ENCODE measurements at regions not wholly inside any gene's neighbourhood (a gene's known extent, or its start where the extent isn't known, plus 50 kb on each side); places are given as distances from the start of the nearest gene placed in this dataset.
"Not testable (repeated sequence)": the region's sequence is repeated elsewhere in the genome, so short reads cannot be mapped to it uniquely, and the experiment has no call there.

DNA sequence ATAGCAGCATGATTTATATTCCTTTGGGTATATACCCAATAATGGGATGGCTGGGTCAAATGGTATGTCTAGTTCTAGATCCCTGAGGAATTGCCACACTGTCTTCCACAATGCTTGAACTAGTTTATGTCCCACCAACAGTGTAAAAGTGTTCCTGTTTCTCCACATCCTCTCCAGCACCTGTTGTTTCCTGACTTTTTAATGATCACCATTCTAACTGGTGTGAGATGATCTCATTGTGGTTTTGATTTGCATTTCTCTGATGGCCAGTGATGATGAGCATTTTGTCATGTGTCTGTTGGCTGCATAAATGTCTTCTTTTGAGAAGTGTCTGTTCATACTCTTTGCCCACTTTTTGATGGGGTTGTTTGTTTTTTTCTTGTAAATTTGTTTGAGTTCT lies 54.0 kb upstream of the GPR89A start:
- H3K27ac Mint-ChIP-seq; H3K36me3 Mint-ChIP-seq; H3K9me3 Mint-ChIP-seq (ENCODE audit: low read depth); H3K4me1 Mint-ChIP-seq (ENCODE audit: low read depth); H3K4me3 Mint-ChIP-seq: not testable (repeated sequence)
- peaks cover 16% of the 10 kb centered on the region for H3K27me3 Mint-ChIP-seq

DNA sequence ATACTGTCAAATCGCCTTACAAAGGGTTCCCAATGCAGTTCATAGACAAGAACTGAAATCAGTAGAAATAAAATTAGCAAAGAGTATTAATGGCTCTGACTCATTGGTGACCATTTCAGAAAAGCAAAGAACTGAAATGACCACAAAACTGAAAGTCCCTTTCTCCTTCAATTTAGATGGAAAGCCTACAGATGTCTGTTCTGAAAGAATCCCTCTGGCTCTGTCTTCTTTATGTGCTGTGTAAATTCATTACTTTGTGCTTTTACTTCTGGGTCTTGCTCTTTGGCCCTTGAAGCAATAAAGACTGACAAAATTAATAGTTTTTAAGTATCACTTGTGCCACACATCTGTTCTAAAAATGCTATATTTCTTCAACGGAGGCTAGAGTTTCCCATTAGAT lies 62.7 kb upstream of the GPR89A start:
- no peaks in the 10 kb centered on the region for H3K9me3 Mint-ChIP-seq (ENCODE audit: low read depth)
- no peak overlapping the region for H3K27ac Mint-ChIP-seq
- H3K4me1 Mint-ChIP-seq (ENCODE audit: low read depth), result no peaks in the 10 kb centered on the region
- peaks cover 6% of the 10 kb centered on the region for H3K27me3 Mint-ChIP-seq
- H3K4me3 Mint-ChIP-seq, result no peak overlapping the region
- no peaks in the 10 kb centered on the region for H3K36me3 Mint-ChIP-seq

DNA sequence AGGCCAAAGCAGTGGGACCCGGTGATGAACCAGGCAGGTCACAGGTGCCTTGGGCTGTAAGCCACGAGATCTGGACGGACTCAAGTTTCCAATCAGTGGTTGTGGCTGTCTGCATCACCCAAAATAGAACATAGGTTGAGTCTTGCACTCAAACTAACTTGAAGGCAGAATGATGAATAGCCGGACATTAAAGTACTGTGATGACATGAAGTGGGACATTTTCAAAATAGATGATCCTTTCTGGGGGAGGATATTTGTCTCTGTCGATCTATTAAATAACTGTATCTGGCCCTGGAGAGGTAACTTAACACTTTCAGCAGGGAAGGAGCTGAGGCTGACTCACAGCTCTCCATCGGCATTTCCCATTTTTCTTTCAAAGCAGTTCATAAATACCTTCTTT lies 66.1 kb upstream of the GPR89A start:
- H3K4me3 Mint-ChIP-seq; H3K27ac Mint-ChIP-seq; H3K9me3 Mint-ChIP-seq (ENCODE audit: low read depth); H3K27me3 Mint-ChIP-seq; H3K4me1 Mint-ChIP-seq (ENCODE audit: low read depth); H3K36me3 Mint-ChIP-seq: not testable (repeated sequence)

DNA sequence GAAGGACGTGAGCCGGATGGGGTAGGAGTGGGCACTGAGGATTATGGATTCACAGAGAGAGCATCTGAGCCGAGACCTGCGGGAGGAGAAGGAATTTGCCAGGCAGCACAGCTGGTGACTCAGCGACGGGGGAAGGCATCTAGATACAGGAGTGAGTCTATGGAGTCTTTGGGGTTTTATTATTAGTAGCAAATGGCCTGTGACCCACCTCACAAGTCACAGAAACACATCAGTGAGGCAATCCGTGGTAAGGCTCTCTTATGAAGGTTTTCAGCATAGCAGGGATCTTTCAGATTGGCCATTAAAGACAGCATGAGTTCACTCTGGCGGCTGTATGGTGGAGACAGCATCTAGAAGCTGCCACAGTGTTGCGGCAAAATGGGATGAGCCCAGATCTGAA lies 66.5 kb upstream of the GPR89A start:
- not testable (repeated sequence) for H3K4me3 Mint-ChIP-seq; H3K9me3 Mint-ChIP-seq (ENCODE audit: low read depth); H3K36me3 Mint-ChIP-seq; H3K27ac Mint-ChIP-seq; H3K27me3 Mint-ChIP-seq; H3K4me1 Mint-ChIP-seq (ENCODE audit: low read depth)

DNA sequence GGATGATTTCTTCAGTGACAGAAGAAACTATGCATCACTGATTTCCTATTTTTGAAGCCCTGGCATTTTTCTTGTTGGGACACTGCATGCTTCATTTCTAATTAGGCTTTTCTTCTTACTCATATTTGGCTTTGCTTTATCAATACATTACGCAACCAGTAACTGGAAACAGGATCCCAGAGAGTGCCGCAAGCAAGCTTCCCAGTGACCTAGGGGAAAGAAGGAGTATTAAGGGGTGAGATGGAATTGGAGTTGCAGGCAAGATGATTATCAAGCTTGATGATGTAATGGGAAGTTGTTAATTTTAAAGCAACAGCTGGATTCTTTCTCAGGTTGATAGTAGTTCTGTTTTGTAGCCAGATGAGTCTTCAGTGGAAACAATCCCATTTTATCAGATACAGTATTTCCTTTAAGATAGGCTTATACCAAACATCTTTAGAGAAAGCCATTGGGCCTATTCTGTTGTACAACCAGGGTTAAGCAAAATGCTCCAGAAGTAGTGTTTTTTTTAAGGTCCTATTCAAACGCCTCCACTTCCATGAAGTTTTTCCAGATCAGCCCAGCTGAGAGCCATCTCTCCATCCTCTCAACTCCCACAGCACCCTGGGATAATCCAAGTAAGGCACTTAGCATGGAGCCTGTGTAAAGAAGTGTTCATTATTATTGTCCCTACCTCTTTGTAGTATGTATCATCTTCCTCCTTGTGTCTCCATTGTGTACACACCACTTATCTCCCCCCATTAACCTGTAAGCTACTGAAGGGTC lies 69.5 kb upstream of the GPR89A start:
- not testable (repeated sequence) for H3K27me3 Mint-ChIP-seq; H3K36me3 Mint-ChIP-seq; H3K4me3 Mint-ChIP-seq; H3K9me3 Mint-ChIP-seq (ENCODE audit: low read depth); H3K27ac Mint-ChIP-seq; H3K4me1 Mint-ChIP-seq (ENCODE audit: low read depth)

DNA sequence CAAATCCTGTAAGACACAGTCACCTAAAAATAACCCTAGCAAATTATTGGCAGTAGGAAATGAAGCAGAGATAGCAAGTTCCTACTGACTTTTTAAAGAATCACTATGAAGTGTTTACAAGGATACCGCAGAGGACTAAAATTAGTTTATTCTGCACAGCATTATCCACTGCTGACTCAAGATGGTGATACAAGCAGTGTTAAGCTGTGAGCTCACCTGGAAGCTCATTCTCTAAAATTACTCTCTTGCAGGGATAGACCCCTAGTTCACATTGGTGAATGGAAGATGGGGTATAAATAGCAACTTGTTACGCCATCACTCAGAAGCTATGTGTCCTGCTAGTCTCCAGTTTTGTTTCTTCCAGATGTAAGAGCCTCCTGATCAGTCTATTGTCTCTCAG lies 70.8 kb upstream of the GPR89A start:
- not testable (repeated sequence) for H3K36me3 Mint-ChIP-seq; H3K27ac Mint-ChIP-seq; H3K4me3 Mint-ChIP-seq; H3K9me3 Mint-ChIP-seq (ENCODE audit: low read depth); H3K27me3 Mint-ChIP-seq; H3K4me1 Mint-ChIP-seq (ENCODE audit: low read depth)

DNA sequence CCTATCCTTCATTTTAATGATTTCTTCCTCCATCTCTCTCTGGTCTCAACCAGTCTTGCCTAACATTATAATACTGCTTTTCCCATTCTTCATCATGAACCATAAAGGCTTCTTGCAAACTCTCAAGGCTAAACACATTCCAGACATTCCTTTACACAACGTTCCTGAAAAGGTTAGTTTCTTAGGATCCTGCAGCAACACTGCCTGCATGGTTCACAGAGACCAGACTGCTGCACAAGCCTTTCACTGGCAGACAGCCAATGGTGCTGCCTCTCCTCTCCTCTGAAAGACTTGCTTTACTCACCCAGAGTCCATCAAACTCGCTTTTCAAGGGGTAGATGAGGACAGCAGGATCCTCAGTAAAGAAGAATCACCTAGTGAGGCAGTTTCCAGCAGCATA lies 72.3 kb upstream of the GPR89A start:
- not testable (repeated sequence) for H3K4me3 Mint-ChIP-seq; H3K27ac Mint-ChIP-seq; H3K4me1 Mint-ChIP-seq (ENCODE audit: low read depth); H3K36me3 Mint-ChIP-seq; H3K27me3 Mint-ChIP-seq; H3K9me3 Mint-ChIP-seq (ENCODE audit: low read depth)

DNA sequence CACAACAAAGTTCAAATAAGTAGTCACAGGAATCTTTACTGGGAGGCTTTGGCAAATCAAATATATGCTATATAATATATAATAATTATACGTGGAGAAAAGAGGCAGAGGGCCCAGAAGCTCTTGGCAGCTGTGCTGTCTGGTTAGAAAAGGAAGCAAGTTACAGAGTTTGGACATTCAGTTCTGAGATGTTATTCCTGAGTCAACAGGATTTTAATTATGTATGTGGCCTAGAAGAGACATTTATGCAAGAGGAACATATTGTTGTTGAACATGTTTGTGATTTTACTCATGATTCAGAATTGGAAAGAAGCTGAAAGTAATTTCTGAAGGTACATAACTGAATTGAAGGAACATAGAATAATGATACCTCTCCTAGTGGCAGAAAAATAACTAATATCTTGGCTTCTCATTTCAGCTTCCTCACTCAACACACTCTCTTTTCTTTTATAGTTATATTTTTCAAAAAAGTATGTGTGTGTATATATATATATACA lies 79.7 kb upstream of the GPR89A start:
- H3K27me3 Mint-ChIP-seq; H3K9me3 Mint-ChIP-seq (ENCODE audit: low read depth); H3K36me3 Mint-ChIP-seq; H3K27ac Mint-ChIP-seq; H3K4me3 Mint-ChIP-seq; H3K4me1 Mint-ChIP-seq (ENCODE audit: low read depth): not testable (repeated sequence)

DNA sequence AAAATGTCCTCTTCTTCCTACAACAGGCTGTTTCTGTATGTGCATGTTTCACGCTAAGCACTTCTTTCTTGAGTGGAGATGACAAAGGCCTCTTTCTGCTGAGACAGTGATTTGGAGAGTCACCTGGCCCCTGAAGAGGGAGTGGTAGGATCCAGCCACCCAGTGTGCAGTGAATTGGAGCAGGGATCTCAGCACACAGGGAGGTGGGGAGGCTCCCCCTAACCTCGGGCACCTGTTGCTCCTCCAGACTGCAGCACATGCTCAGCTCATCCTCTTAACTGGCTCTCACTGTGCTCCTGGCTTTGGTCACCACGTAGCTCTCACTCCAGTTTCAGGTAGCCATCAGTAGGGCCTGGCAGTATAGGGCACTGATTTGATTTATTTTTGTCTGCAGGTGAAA lies 87.6 kb upstream of the GPR89A start:
- not testable (repeated sequence) for H3K27ac Mint-ChIP-seq; H3K36me3 Mint-ChIP-seq; H3K9me3 Mint-ChIP-seq (ENCODE audit: low read depth); H3K4me3 Mint-ChIP-seq; H3K27me3 Mint-ChIP-seq; H3K4me1 Mint-ChIP-seq (ENCODE audit: low read depth)

DNA sequence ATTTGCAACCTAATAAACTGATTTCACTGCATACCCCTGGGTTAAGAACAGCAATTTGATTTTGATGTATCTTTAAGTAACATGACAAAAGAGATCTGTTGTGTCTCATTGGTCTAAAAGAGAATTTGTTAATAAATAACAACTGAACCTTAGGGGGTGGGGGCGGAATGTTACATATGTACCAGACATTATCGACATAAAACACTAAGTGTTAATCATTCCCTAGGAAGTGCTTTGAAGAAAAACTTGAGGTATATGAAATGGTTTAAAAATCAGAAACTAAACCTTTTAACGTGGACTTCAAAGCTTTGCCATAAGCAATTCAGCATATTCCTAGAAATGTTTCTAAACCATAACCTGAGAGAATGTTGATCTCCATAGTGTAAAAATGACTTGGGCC lies 88.5 kb upstream of the GPR89A start:
- H3K27me3 Mint-ChIP-seq, result not testable (repeated sequence)

DNA sequence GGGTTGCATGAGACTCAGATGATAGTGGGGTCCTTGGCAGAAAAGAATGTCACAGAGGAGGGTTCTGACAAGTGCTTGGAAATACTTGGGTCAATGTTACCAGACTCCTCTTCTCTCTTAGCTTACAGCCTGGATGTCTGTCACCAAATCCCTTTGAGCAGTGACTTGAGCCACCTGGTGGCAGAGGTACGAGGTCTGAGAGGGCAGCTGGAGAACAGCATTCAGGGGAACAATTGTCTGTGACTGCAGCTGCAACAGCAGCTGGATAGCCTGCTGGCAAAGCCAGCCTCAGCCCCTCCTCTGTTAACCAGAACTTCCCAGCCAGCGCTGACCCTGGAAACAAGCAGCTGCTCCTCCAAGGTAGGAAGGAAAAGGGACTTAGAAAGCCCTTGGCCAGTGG lies 87.6 kb upstream of the NBPF20 start:
- not testable (repeated sequence) for H3K4me1 Mint-ChIP-seq (ENCODE audit: low read depth); H3K36me3 Mint-ChIP-seq; H3K27me3 Mint-ChIP-seq; H3K27ac Mint-ChIP-seq; H3K9me3 Mint-ChIP-seq (ENCODE audit: low read depth); H3K4me3 Mint-ChIP-seq

More for the DNA sequence above, 88.5 kb upstream of the GPR89A start:
- not testable (repeated sequence) for H3K36me3 Mint-ChIP-seq; H3K27ac Mint-ChIP-seq; H3K4me3 Mint-ChIP-seq; H3K4me1 Mint-ChIP-seq (ENCODE audit: low read depth); H3K9me3 Mint-ChIP-seq (ENCODE audit: low read depth)

DNA sequence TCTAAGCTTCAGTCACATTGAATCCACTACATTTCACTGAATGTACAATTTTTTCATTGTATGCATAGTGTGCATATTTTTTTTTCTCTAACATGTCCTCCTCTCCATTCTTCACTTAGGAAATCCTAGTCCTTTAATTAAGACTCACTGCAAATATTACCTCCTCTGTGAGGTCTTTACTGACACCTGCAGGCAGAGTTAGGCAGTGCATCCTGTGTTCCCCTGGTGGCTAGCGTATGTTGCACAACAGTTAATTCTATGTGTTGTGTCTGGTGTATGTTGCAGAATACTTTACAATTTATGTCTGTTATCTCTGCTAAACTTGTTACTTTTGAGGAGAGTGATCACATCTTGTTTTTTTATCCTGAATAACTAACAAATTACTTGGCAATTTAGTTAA lies 82.7 kb upstream of the NBPF20 start:
- H3K27me3 Mint-ChIP-seq; H3K27ac Mint-ChIP-seq; H3K4me3 Mint-ChIP-seq; H3K9me3 Mint-ChIP-seq (ENCODE audit: low read depth); H3K4me1 Mint-ChIP-seq (ENCODE audit: low read depth); H3K36me3 Mint-ChIP-seq: not testable (repeated sequence)

DNA sequence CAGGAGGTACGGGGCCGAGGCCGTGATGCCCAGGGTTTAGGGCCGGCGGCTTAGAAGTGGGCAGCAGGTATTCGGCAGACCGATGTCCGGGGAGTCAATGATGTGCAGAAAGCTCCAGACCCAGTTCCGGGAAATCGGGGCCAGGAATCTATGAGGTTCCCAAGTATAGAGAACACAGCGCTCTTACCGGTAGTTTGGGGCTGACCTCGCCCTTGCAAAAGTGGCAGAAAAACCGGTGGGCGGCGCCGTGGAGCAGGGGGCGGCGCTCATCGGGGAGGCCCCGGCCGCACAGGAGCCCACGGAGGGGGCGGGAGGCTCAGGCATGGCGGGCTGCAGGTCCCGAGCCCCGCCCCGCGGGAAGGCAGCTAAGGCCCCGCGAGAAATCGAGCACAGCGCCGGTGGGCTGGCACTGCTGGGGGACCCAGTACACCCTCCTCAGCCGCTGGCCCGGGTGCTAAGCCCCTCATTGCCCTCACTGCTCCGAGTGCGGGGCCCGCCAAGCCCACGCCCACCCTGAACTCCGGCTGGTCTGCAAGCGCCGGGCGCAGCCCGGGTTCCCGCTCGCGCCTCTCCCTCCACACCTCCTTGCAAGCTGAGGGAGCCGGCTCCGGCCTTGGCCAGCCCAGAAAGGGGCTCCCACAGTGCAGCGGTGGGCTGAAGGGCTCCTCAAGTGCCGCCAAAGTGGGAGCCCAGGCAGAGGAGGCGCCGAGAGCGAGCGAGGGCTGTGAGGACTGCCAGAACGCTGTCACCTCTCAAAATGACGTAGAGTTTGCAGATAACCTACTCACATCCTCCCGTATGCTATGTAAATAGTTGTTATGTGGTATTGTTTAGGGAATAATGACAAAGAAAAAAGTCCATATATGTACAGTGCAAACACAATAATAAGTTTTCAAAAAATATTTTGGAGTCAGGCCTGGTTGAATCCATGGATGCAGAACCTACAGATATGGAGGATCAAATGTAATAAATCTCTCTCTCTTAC lies 80.6 kb upstream of the NBPF20 start:
- not testable (repeated sequence) for H3K27ac Mint-ChIP-seq; H3K27me3 Mint-ChIP-seq; H3K9me3 Mint-ChIP-seq (ENCODE audit: low read depth); H3K36me3 Mint-ChIP-seq; H3K4me1 Mint-ChIP-seq (ENCODE audit: low read depth); H3K4me3 Mint-ChIP-seq

DNA sequence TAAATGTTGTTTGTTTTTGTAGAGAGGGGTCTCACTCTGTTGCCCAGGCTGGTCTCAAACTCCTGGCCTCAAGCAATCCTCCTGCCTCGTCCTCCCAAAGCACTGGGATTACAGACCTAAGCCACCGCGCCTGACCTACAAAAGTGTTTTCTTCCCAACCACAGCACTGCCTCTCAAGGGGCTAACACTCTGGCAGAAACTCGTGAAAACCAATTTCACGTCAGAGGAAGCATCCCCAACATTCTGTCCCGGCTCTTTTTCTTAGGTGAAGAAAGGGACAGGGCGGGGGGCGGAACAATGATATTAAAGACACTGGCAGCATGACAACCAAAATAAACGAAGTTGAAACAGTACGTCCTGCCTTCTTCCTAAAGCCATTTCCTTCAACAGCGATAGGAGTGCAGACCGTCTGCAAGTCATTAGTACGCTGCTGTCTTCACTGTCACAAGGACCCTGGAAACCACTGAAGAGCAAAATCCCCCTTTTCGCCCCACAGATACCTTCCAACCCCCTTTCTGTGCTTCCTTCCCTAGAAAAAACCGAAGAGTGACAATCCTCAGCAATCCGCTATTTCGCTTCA lies 79.5 kb upstream of the NBPF20 start:
- not testable (repeated sequence) for H3K4me1 Mint-ChIP-seq (ENCODE audit: low read depth); H3K4me3 Mint-ChIP-seq; H3K27me3 Mint-ChIP-seq; H3K27ac Mint-ChIP-seq; H3K36me3 Mint-ChIP-seq; H3K9me3 Mint-ChIP-seq (ENCODE audit: low read depth)

DNA sequence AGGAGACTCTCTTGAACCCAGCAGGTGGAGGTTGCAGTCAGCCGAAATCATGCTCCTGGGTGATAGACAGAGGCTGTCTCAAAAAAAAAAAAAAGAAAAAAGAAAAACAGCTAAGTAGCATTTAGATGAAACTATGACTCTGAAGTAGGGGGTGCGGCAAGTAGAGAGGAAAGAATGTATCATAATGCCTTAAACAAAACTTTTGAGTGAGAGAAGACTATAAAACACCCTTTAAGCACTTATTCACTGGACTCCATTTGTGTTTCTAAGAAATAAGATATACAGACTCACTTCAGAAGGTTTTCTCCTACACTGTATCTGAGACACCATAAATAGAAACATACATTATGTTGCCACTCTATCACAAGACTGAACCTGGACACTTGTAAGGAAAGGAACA lies 78.9 kb upstream of the NBPF20 start:
- H3K27me3 Mint-ChIP-seq; H3K4me3 Mint-ChIP-seq; H3K27ac Mint-ChIP-seq; H3K36me3 Mint-ChIP-seq; H3K4me1 Mint-ChIP-seq (ENCODE audit: low read depth); H3K9me3 Mint-ChIP-seq (ENCODE audit: low read depth): not testable (repeated sequence)
